CD8-positive, alpha-beta memory T cell (primary cell): ENCODE measurements at regions not wholly inside any gene's neighbourhood (a gene's known extent, or its start where the extent isn't known, plus 50 kb on each side); places are given as distances from the start of the nearest gene placed in this dataset.

Experiments used
- CTCF ChIA-PET: fragments of 350-600 bp; sonication (Branson Sonifier 250); formaldehyde crosslinking; loops from one replicate; lab custom pipeline; 2021; ENCODE audit warnings: antibody characterized with exemption; lab: Charles Lee
- POLR2A ChIA-PET: fragments of 350-600 bp; sonication (Branson Sonifier 250); formaldehyde crosslinking; loops from one replicate; lab custom pipeline; 2021; ENCODE audit warnings: antibody characterized with exemption; lab: Charles Lee
- DNase-seq, 5 donors: peaks; one replicate each; pipeline versions ENCODE4 v3.0.0 to v3.0.0-alpha.2; 2020 to 2022; ENCODE audit warnings: mixed read lengths in 1 of 5
- H3K27ac ChIP-seq: one replicate; pipeline ENCODE4 v1.7.0; 2013; ENCODE audit warnings: low read depth, mild to moderate bottlenecking, low read length, moderate library complexity
- H3K27me3 ChIP-seq: 2 replicates; pipeline ENCODE4 v1.7.0; 2013; ENCODE audit warnings: low read length, mild to moderate bottlenecking; ENCODE audit not compliant: insufficient read depth, poor library complexity, severe bottlenecking
- H3K36me3 ChIP-seq: 2 replicates; pipeline ENCODE4 v1.7.0; 2013; ENCODE audit warnings: mild to moderate bottlenecking, low read length, moderate library complexity; ENCODE audit not compliant: insufficient read depth
- H3K4me1 ChIP-seq: 2 replicates; pipeline ENCODE4 v1.7.0; 2013; ENCODE audit warnings: mild to moderate bottlenecking, low read length, moderate library complexity; ENCODE audit not compliant: insufficient read depth
- H3K4me3 ChIP-seq: 2 replicates; pipeline ENCODE4 v1.7.0; 2013; ENCODE audit warnings: mild to moderate bottlenecking, low read length
- H3K9me3 ChIP-seq: 2 replicates; pipeline ENCODE4 v1.7.0; 2013; ENCODE audit warnings: mild to moderate bottlenecking, low read length
- H3K27ac Mint-ChIP-seq, 8 donors: one replicate each; pipeline ENCODE4 v1.8.0; 2020 to 2021; ENCODE audit warnings: mixed read lengths in 8 of 8, mild to moderate bottlenecking in 6 of 8, inconsistent platforms in 3 of 8, moderate library complexity in 3 of 8
- H3K27me3 Mint-ChIP-seq, 2 donors: one replicate each; pipeline ENCODE4 v1.8.0; 2020 to 2021; ENCODE audit warnings: mixed read lengths in 2 of 2, mild to moderate bottlenecking in 1 of 2, moderate library complexity in 1 of 2
- H3K36me3 Mint-ChIP-seq, 3 donors: one replicate each; pipeline ENCODE4 v1.8.0; 2020 to 2021; ENCODE audit warnings: mixed read lengths in 3 of 3, inconsistent platforms in 1 of 3, mild to moderate bottlenecking in 1 of 3
- H3K4me1 Mint-ChIP-seq, 3 donors: one replicate each; pipeline ENCODE4 v1.8.0; 2020 to 2021; ENCODE audit warnings: mixed read lengths in 3 of 3, inconsistent platforms in 1 of 3, mild to moderate bottlenecking in 1 of 3
- H3K4me3 Mint-ChIP-seq, 7 donors: one replicate each; pipeline ENCODE4 v1.8.0; 2020 to 2021; ENCODE audit warnings: mixed read lengths in 7 of 7, mild to moderate bottlenecking in 6 of 7, moderate library complexity in 4 of 7, inconsistent platforms in 2 of 7
- H3K9me3 Mint-ChIP-seq, 5 donors: one replicate each; pipeline ENCODE4 v1.8.0; 2020 to 2022; ENCODE audit warnings: mixed read lengths in 5 of 5, mild to moderate bottlenecking in 3 of 5, moderate library complexity in 2 of 5, inconsistent platforms in 1 of 5

DNA sequence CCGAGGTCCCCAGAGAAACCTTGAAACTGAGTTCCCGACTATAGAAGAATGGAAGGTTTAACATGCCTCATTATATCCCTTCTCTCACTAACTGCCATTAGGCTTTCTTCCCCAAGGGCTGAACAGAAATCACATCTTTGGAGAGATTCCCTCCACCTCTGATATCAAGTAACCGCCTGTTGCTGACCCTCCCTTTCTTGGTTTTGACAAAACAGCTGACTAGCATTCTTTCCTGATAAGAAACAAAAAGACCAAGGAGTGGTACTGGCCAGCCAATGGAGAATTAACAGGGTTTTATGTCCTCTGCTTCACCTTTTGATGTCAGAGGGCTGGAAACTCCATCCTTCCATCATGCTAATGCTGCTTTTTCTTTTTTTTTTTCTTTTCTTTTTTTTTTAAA, 176.6 kb upstream of the ADGRB3 start:
- Mint-ChIP-seq H3K9me3 (peaks cover 7 to 25% (median 13%) of the 10 kb centered on the region in 5 donors), H3K4me1 (no peaks in the 10 kb centered on the region), H3K27me3 (no peaks in the 10 kb centered on the region), H3K4me3 (no peak overlapping the region), H3K27ac (no peak overlapping the region), H3K36me3 (no peaks in the 10 kb centered on the region)
- no peaks in the 10 kb centered on the region for H3K9me3 ChIP-seq
- H3K4me3 ChIP-seq, result no peak overlapping the region
- DNase-seq, result no peak
- POLR2A ChIA-PET, result no interaction called here
- no peak overlapping the region for H3K27ac ChIP-seq
- no peaks in the 10 kb centered on the region for H3K4me1 ChIP-seq
- H3K27me3 ChIP-seq, result no peaks in the 10 kb centered on the region
- CTCF ChIA-PET, result no interaction called here
- H3K36me3 ChIP-seq, result no peaks in the 10 kb centered on the region

DNA sequence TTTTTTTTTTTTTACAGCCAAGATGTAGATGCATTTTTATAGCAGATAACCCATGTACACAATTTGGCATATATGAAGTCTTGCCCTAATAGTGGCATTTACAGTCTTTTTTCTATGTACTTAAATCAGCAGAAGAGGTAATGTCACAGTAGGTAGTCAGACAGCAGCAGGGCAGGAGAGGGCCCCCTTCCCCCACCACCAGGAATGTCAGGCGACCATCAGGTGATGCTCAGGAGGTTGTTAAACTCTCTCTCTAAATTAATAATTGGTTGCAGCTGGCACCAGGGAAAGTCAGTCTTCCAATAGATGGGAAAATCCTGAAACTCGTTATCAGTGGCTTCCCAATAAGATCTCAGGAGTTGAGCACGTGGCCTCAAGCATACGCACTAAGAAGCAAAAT, 188.0 kb upstream of the ADGRB3 start:
- H3K36me3 Mint-ChIP-seq, result no peaks in the 10 kb centered on the region
- Histone ChIP-seq H3K4me3 (no peak overlapping the region), H3K9me3 (no peaks in the 10 kb centered on the region), H3K27ac (no peak overlapping the region), H3K36me3 (no peaks in the 10 kb centered on the region), H3K27me3 (no peaks in the 10 kb centered on the region), H3K4me1 (no peaks in the 10 kb centered on the region)
- H3K4me1 Mint-ChIP-seq, result no peaks in the 10 kb centered on the region
- POLR2A ChIA-PET, result no interaction called here
- no peak overlapping the region for H3K27ac Mint-ChIP-seq
- H3K27me3 Mint-ChIP-seq, result no peaks in the 10 kb centered on the region
- no peak for DNase-seq
- no peak overlapping the region for H3K4me3 Mint-ChIP-seq
- H3K9me3 Mint-ChIP-seq, result peaks cover 0 to 17% (median 6%) of the 10 kb centered on the region in 5 donors
- CTCF ChIA-PET, result no interaction called here

DNA sequence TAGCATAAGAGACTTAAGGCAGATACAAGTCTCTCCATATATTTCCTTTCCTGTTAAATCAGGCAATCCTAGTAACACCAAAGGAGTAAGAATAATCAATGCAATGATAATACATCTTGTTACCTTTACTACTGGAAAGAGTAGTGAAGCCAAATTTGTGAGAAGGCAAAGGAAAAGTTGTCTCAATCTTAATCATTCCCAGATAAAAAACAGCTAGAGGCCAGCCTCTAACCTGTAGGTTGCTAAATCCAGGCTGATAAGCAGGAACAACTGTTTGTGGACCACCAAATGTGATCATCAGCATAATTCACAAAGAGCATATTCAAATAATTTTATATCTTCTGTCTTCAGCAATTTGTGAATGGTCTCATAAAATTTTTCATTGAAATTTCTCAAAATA, 189.2 kb upstream of the ADGRB3 start:
- no peaks in the 10 kb centered on the region for H3K4me1 Mint-ChIP-seq
- ChIA-PET CTCF (no interaction called here), POLR2A (no interaction called here)
- H3K27me3 Mint-ChIP-seq, result no peaks in the 10 kb centered on the region
- no peaks in the 10 kb centered on the region for H3K36me3 Mint-ChIP-seq
- no peaks in the 10 kb centered on the region for H3K36me3 ChIP-seq
- H3K27ac Mint-ChIP-seq, result no peak overlapping the region
- no peaks in the 10 kb centered on the region for H3K4me1 ChIP-seq
- no peak for DNase-seq
- H3K27ac ChIP-seq, result no peak overlapping the region
- H3K4me3 Mint-ChIP-seq, result no peak overlapping the region
- no peaks in the 10 kb centered on the region for H3K9me3 ChIP-seq
- H3K27me3 ChIP-seq, result no peaks in the 10 kb centered on the region
- peaks cover 0 to 11% (median 3%) of the 10 kb centered on the region in 5 donors for H3K9me3 Mint-ChIP-seq
- no peak overlapping the region for H3K4me3 ChIP-seq

DNA sequence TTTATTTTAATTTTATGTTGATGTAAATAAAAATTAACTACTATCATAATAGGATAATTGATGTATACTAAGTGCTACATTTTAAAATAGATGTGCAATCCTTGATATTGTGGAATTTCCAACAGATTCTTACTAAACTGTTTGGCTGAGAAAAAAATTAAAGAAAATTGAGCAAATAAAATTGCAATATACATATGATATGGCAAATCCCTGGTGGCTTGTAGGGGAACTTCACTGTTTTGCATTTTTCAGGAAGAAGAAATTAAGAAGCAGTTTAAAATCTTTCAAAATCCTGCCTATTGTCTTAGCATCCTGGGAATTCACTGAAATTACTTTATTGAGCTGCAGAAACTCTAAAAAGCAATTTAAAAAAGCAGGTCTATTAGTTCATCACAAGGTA, 191.4 kb upstream of the ADGRB3 start:
- no peaks in the 10 kb centered on the region for H3K9me3 ChIP-seq
- Mint-ChIP-seq H3K27ac (no peak overlapping the region), H3K36me3 (no peaks in the 10 kb centered on the region), H3K4me1 (no peaks in the 10 kb centered on the region), H3K9me3 (peaks cover 0 to 20% (median 3%) of the 10 kb centered on the region in 5 donors), H3K4me3 (no peak overlapping the region), H3K27me3 (no peaks in the 10 kb centered on the region)
- no peak overlapping the region for H3K4me3 ChIP-seq
- ChIA-PET CTCF (no interaction called here), POLR2A (no interaction called here)
- no peaks in the 10 kb centered on the region for H3K36me3 ChIP-seq
- no peaks in the 10 kb centered on the region for H3K4me1 ChIP-seq
- no peak overlapping the region for H3K27ac ChIP-seq
- H3K27me3 ChIP-seq, result no peaks in the 10 kb centered on the region
- no peak for DNase-seq

DNA sequence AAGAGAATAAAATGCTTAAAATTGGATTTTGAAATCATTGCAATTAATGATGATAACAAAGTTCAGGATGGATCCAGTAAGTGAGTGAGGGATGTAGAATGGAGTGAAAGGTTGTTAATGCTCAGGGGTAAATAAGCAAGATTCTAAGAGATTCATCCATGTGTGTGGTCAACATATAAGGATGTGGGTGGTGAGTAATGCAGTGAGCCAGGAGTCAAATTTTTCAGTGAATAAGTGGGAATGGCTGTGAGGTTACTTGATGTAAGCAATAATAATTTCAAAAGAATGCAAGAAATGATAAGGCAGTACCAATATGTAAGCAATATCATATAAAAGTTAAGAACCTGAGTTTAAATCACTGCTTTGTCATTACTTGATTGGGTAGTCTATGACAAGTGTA, 207.5 kb upstream of the ADGRB3 start:
- H3K9me3 Mint-ChIP-seq, result peaks cover 3 to 15% (median 3%) of the 10 kb centered on the region in 5 donors

DNA sequence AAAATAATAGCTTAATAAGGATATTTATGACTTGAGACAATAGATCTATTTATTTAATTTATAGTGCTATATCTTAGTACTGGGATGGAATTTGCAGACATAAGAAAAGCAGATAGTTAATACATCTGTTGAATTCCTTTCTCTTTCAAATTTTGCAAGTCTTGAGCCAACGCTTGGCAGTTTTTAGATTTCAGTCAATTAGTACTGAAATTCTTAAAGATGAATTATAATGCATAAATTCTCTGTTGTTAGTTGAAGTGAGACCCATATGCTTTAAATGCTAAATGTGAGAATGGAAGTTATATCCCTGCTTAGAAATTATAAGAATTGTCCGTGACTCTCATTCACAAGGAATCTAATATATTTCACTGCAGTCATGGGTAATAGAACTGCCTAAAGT, 225.1 kb upstream of the ADGRB3 start:
- H3K36me3 ChIP-seq, result no peaks in the 10 kb centered on the region
- no peak overlapping the region for H3K4me3 Mint-ChIP-seq
- H3K27ac Mint-ChIP-seq, result no peak overlapping the region
- no peaks in the 10 kb centered on the region for H3K9me3 ChIP-seq
- DNase-seq, result no peak
- ChIA-PET POLR2A (no interaction called here), CTCF (no interaction called here)
- no peak overlapping the region for H3K27ac ChIP-seq
- no peaks in the 10 kb centered on the region for H3K4me1 Mint-ChIP-seq
- no peaks in the 10 kb centered on the region for H3K36me3 Mint-ChIP-seq
- H3K4me3 ChIP-seq, result no peak overlapping the region
- H3K27me3 ChIP-seq, result no peaks in the 10 kb centered on the region
- H3K4me1 ChIP-seq, result no peaks in the 10 kb centered on the region
- H3K27me3 Mint-ChIP-seq, result no peaks in the 10 kb centered on the region
- H3K9me3 Mint-ChIP-seq, result peaks cover 0 to 23% (median 2%) of the 10 kb centered on the region in 5 donors

More for the DNA sequence above, 207.5 kb upstream of the ADGRB3 start:
- H3K4me3 ChIP-seq, result no peak overlapping the region
- Mint-ChIP-seq H3K4me1 (no peaks in the 10 kb centered on the region), H3K27me3 (no peaks in the 10 kb centered on the region), H3K4me3 (no peak overlapping the region), H3K36me3 (no peaks in the 10 kb centered on the region), H3K27ac (no peak overlapping the region)
- H3K4me1 ChIP-seq, result no peaks in the 10 kb centered on the region
- H3K27me3 ChIP-seq, result no peaks in the 10 kb centered on the region
- H3K27ac ChIP-seq, result no peak overlapping the region
- no peaks in the 10 kb centered on the region for H3K36me3 ChIP-seq
- no peak for DNase-seq
- POLR2A ChIA-PET, result no interaction called here
- CTCF ChIA-PET, result no interaction called here
- H3K9me3 ChIP-seq, result no peaks in the 10 kb centered on the region

DNA sequence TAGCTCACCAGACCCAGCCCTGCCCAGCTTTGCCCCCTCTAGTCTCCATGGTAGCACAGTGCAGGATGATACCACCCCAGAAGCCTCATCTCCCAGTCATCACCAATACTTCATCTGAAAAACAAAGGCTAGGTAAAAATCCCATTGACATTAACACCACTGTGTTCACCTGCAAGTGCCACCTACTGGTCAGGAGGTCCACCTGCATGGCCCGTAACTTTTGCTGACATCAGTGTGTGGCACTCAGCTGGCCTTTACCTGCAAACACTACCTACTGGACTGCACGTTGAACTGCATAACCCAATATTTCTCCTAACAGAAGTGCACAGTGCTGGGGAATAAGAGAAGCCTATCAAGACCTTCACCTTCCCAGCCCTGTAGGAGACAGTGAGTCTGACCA, 234.7 kb upstream of the ADGRB3 start:
- H3K9me3 ChIP-seq, result no peaks in the 10 kb centered on the region
- Mint-ChIP-seq H3K4me3 (no peak overlapping the region), H3K27me3 (no peaks in the 10 kb centered on the region), H3K4me1 (no peaks in the 10 kb centered on the region), H3K9me3 (peaks cover 11 to 43% (median 17%) of the 10 kb centered on the region in 5 donors), H3K36me3 (no peaks in the 10 kb centered on the region), H3K27ac (no peak overlapping the region)
- H3K4me1 ChIP-seq, result no peaks in the 10 kb centered on the region
- POLR2A ChIA-PET, result no interaction called here
- no peak overlapping the region for H3K27ac ChIP-seq
- no peaks in the 10 kb centered on the region for H3K27me3 ChIP-seq
- no peaks in the 10 kb centered on the region for H3K36me3 ChIP-seq
- DNase-seq, result no peak
- CTCF ChIA-PET, result no interaction called here
- no peak overlapping the region for H3K4me3 ChIP-seq

DNA sequence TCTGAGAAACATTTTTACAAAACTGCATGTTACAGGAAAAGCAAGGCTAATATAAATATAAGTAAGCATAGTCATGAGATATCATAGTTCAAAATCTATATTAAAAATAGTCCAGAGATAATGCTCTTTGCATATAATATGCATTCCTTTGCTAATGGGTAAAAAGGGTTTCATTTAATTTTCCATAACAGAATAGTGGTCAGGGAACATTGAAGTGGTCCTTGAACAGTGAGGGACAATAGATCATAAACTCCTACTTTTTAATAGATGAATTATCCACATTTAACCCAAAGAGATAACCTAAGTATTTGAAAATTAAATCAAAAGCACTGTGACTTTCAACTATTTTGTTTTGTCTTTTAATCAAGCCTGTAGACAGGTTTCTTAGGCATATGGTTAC, 243.1 kb upstream of the ADGRB3 start:
- H3K36me3 Mint-ChIP-seq, result no peaks in the 10 kb centered on the region
- Histone ChIP-seq H3K27me3 (no peaks in the 10 kb centered on the region), H3K36me3 (no peaks in the 10 kb centered on the region), H3K4me3 (no peak overlapping the region), H3K9me3 (no peaks in the 10 kb centered on the region), H3K27ac (no peak overlapping the region), H3K4me1 (no peaks in the 10 kb centered on the region)
- POLR2A ChIA-PET, result no interaction called here
- CTCF ChIA-PET, result no interaction called here
- H3K4me3 Mint-ChIP-seq, result no peak overlapping the region
- no peaks in the 10 kb centered on the region for H3K27me3 Mint-ChIP-seq
- no peaks in the 10 kb centered on the region for H3K4me1 Mint-ChIP-seq
- no peak for DNase-seq
- H3K27ac Mint-ChIP-seq, result no peak overlapping the region
- peaks cover 2 to 18% (median 9%) of the 10 kb centered on the region in 5 donors for H3K9me3 Mint-ChIP-seq

DNA sequence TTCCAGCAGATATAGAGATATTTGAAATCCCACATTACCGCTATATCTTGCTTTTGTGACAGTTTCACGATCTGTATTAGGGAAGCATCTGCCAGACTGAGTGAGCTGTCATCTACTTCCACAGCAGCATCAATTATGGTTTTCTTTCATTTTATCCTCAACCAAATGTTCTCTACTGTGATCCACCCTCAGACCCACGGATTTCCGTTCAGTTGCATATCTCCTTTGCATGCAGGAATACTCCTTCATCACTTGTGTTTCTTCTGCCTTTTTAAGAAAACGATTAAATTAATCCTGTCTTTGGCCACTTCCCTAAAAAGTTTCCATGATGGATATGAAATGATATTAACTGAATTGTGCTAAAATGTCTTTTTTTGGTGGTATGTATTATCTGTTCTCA, 262.1 kb upstream of the ADGRB3 start:
- no peak overlapping the region for H3K4me3 Mint-ChIP-seq
- no peaks in the 10 kb centered on the region for H3K27me3 Mint-ChIP-seq
- H3K4me1 ChIP-seq, result no peaks in the 10 kb centered on the region
- ChIA-PET CTCF (no interaction called here), POLR2A (no interaction called here)
- H3K9me3 ChIP-seq, result no peaks in the 10 kb centered on the region
- H3K4me1 Mint-ChIP-seq, result no peaks in the 10 kb centered on the region
- H3K27me3 ChIP-seq, result no peaks in the 10 kb centered on the region
- H3K27ac ChIP-seq, result no peak overlapping the region
- no peak overlapping the region for H3K4me3 ChIP-seq
- no peak overlapping the region for H3K27ac Mint-ChIP-seq
- peaks cover 0 to 30% (median 7%) of the 10 kb centered on the region in 5 donors for H3K9me3 Mint-ChIP-seq
- no peak for DNase-seq
- H3K36me3 Mint-ChIP-seq, result no peaks in the 10 kb centered on the region
- no peaks in the 10 kb centered on the region for H3K36me3 ChIP-seq
